BLaER1 treated with 17β-estradiol and CSF1 and Interleukin-3, amounts not matched to agents 10 nM and 100 nM (cell line): ENCODE measurements at regions not wholly inside any gene's neighbourhood (a gene's known extent, or its start where the extent isn't known, plus 50 kb on each side); places are given as distances from the start of the nearest gene placed in this dataset.

Source experiments
- H3K27ac ChIP-seq, 11 experiments: shearing (Covaris generic); formaldehyde crosslinking; 2 replicates each; pipeline ENCODE4 v1.8.1; 2022
- H3K27me3 ChIP-seq, 11 experiments: shearing (Covaris generic); formaldehyde crosslinking; 2 replicates each; pipeline ENCODE4 v1.8.1; 2022
- H3K36me3 ChIP-seq, 11 experiments: shearing (Covaris generic); formaldehyde crosslinking; 2 replicates each; pipeline ENCODE4 v1.8.1; 2022
- H3K4me1 ChIP-seq, 10 experiments: shearing (Covaris generic); formaldehyde crosslinking; 2 replicates each; pipeline ENCODE4 v1.8.1; 2022
- H3K4me2 ChIP-seq, 11 experiments: shearing (Covaris generic); formaldehyde crosslinking; 2 replicates each; pipeline ENCODE4 v1.8.1; 2022
- H3K4me3 ChIP-seq, 10 experiments: shearing (Covaris generic); formaldehyde crosslinking; 2 replicates each; pipeline ENCODE4 v1.8.1; 2022
- H3K9ac ChIP-seq, 11 experiments: shearing (Covaris generic); formaldehyde crosslinking; 2 replicates each; pipeline ENCODE4 v1.8.1; 2022
- H3K9me3 ChIP-seq, 11 experiments: shearing (Covaris generic); formaldehyde crosslinking; replicated peaks in 1 of 11; 2 replicates each; pipeline ENCODE4 v1.8.1; 2022
- H4K20me1 ChIP-seq, 11 experiments: shearing (Covaris generic); formaldehyde crosslinking; 2 replicates each; pipeline ENCODE4 v1.8.1; 2022
- Cebpa-rat ChIP-seq, 11 experiments: shearing (Covaris generic); IDR thresholded peaks; 2 replicates each; pipeline ENCODE4 v1.8.1; 2022

GRCh38 chr12:5189173-5189572 lies 145.5 kb downstream of the KCNA5 start:
- H3K27me3 ChIP-seq: peaks cover 0 to 16% (median 0%) of the 10 kb centered on the region in 11 experiments; a peak in 4 of 22 replicates

GRCh38 chr12:5191803-5192538 lies 148.3 kb downstream of the KCNA5 start:
- no peak overlapping the region for H3K4me2 ChIP-seq
- no peaks in the 10 kb centered on the region for H3K36me3 ChIP-seq
- H3K27ac ChIP-seq: no peak overlapping the region
- peaks cover 0 to 6% (median 0%) of the 10 kb centered on the region in 10 experiments; a peak in 2 of 20 replicates for H3K4me1 ChIP-seq
- H3K9me3 ChIP-seq: no peaks in the 10 kb centered on the region
- H3K9ac ChIP-seq: no peak overlapping the region
- no peak for TF ChIP-seq Cebpa-rat (IDR thresholded peaks at IDR 0.05)
- no peaks in the 10 kb centered on the region for H4K20me1 ChIP-seq
- peaks cover 0 to 24% (median 0%) of the 10 kb centered on the region in 11 experiments; a peak in 4 of 22 replicates for H3K27me3 ChIP-seq
- H3K4me3 ChIP-seq: no peak overlapping the region

More at GRCh38 chr12:5189173-5189572, 145.5 kb downstream of the KCNA5 start:
- no peak overlapping the region for H3K9ac ChIP-seq
- H3K27ac ChIP-seq: no peak overlapping the region
- H3K36me3 ChIP-seq: no peaks in the 10 kb centered on the region
- no peak overlapping the region for H3K4me2 ChIP-seq
- no peak overlapping the region for H3K4me3 ChIP-seq
- no peaks in the 10 kb centered on the region for H3K9me3 ChIP-seq
- peak in 2 of 11 experiments; percentile 37 to 57; a peak in 1 of 22 replicates for TF ChIP-seq Cebpa-rat (IDR thresholded peaks at IDR 0.05)
- no peaks in the 10 kb centered on the region for H4K20me1 ChIP-seq
- 0 out of 20 replicates have a peak, but pooled peaks cover 0 to 6% (median 0%) of the 10 kb centered on the region in 10 experiments for H3K4me1 ChIP-seq

GRCh38 chr12:5192726-5193125 lies 149.0 kb downstream of the KCNA5 start:
- H3K9ac ChIP-seq: no peak overlapping the region
- H3K9me3 ChIP-seq: no peaks in the 10 kb centered on the region
- H3K4me2 ChIP-seq: no peak overlapping the region
- H4K20me1 ChIP-seq: no peaks in the 10 kb centered on the region
- TF ChIP-seq Cebpa-rat (IDR thresholded peaks at IDR 0.05): peak in 3 of 11 experiments; percentile 32 to 51 (median 45); a peak in 3 of 22 replicates
- no peak overlapping the region for H3K27ac ChIP-seq
- peaks cover 0 to 26% (median 0%) of the 10 kb centered on the region in 11 experiments; a peak in 4 of 22 replicates for H3K27me3 ChIP-seq
- H3K4me3 ChIP-seq: no peak overlapping the region
- no peaks in the 10 kb centered on the region for H3K36me3 ChIP-seq
- peaks cover 0 to 9% (median 0%) of the 10 kb centered on the region in 10 experiments; a peak in 2 of 20 replicates for H3K4me1 ChIP-seq

- Histone ChIP-seq H3K4me3 (no peak overlapping the region), H3K27ac (no peak overlapping the region), H3K9me3 (no peaks in the 10 kb centered on the region), H3K4me1 (peaks cover 0 to 9% (median 0%) of the 10 kb centered on the region in 10 experiments; a peak in 2 of 20 replicates), H4K20me1 (no peaks in the 10 kb centered on the region), H3K36me3 (no peaks in the 10 kb centered on the region), H3K27me3 (peaks cover 0 to 34% (median 0%) of the 10 kb centered on the region in 11 experiments; a peak in 5 of 22 replicates), H3K9ac (no peak overlapping the region), H3K4me2 (no peak overlapping the region)
- no peak for TF ChIP-seq Cebpa-rat (IDR thresholded peaks at IDR 0.05)
Measured at GRCh38 chr12:5194306-5194705, 150.6 kb downstream of the KCNA5 start.

- no peak overlapping the region for H3K4me3 ChIP-seq
- peaks cover 0 to 43% (median 0%) of the 10 kb centered on the region in 11 experiments; a peak in 5 of 22 replicates for H3K27me3 ChIP-seq
- no peak overlapping the region for H3K4me2 ChIP-seq
Measured at GRCh38 chr12:5195244-5195643, 151.6 kb downstream of the KCNA5 start.

GRCh38 chr12:5195691-5196090 lies 152.0 kb downstream of the KCNA5 start:
- H3K9ac ChIP-seq: no peak overlapping the region

More at GRCh38 chr12:5195244-5195643, 151.6 kb downstream of the KCNA5 start:
- Histone ChIP-seq H3K4me1 (peaks cover 0 to 9% (median 0%) of the 10 kb centered on the region in 10 experiments; a peak in 2 of 20 replicates), H3K36me3 (no peaks in the 10 kb centered on the region), H3K9ac (no peak overlapping the region), H3K9me3 (no peaks in the 10 kb centered on the region), H3K27ac (no peak overlapping the region), H4K20me1 (no peaks in the 10 kb centered on the region)
- TF ChIP-seq Cebpa-rat (IDR thresholded peaks at IDR 0.05): no peak

GRCh38 chr12:5197131-5197530 lies 153.5 kb downstream of the KCNA5 start:
- Histone ChIP-seq H3K4me1 (peaks cover 4 to 18% (median 8%) of the 10 kb centered on the region in 10 experiments; a peak in 14 of 20 replicates), H3K4me2 (peak overlapping the region in 4 of 11 experiments; percentile 0 to 24 (median 20); a peak in 4 of 22 replicates), H3K9ac (no peak overlapping the region), H3K27ac (no peak overlapping the region), H3K36me3 (no peaks in the 10 kb centered on the region), H3K27me3 (peaks cover 0 to 53% (median 0%) of the 10 kb centered on the region in 11 experiments; a peak in 5 of 22 replicates), H4K20me1 (no peaks in the 10 kb centered on the region), H3K9me3 (no peaks in the 10 kb centered on the region), H3K4me3 (no peak overlapping the region)
- no peak for TF ChIP-seq Cebpa-rat (IDR thresholded peaks at IDR 0.05)

More at GRCh38 chr12:5195691-5196090, 152.0 kb downstream of the KCNA5 start:
- peaks cover 0 to 9% (median 1%) of the 10 kb centered on the region in 10 experiments; a peak in 5 of 20 replicates for H3K4me1 ChIP-seq
- no peaks in the 10 kb centered on the region for H3K36me3 ChIP-seq
- H4K20me1 ChIP-seq: no peaks in the 10 kb centered on the region
- H3K9me3 ChIP-seq: no peaks in the 10 kb centered on the region
- no peak overlapping the region for H3K4me2 ChIP-seq
- no peak overlapping the region for H3K27ac ChIP-seq
- no peak for TF ChIP-seq Cebpa-rat (IDR thresholded peaks at IDR 0.05)
- H3K27me3 ChIP-seq: peaks cover 0 to 47% (median 0%) of the 10 kb centered on the region in 11 experiments; a peak in 5 of 22 replicates
- no peak overlapping the region for H3K4me3 ChIP-seq

GRCh38 chr12:5197656-5198055 lies 154.0 kb downstream of the KCNA5 start:
- no peaks in the 10 kb centered on the region for H3K36me3 ChIP-seq
- peaks cover 0 to 53% (median 0%) of the 10 kb centered on the region in 11 experiments; a peak in 5 of 22 replicates for H3K27me3 ChIP-seq
- no peak overlapping the region for H3K27ac ChIP-seq
- no peak overlapping the region for H3K4me2 ChIP-seq
- TF ChIP-seq Cebpa-rat (IDR thresholded peaks at IDR 0.05): no peak
- no peak overlapping the region for H3K9ac ChIP-seq
- no peaks in the 10 kb centered on the region for H3K9me3 ChIP-seq
- H4K20me1 ChIP-seq: no peaks in the 10 kb centered on the region; a peak in 1 of 22 replicates
- peaks cover 4 to 21% (median 12%) of the 10 kb centered on the region in 10 experiments; a peak in 15 of 20 replicates for H3K4me1 ChIP-seq
- H3K4me3 ChIP-seq: no peak overlapping the region
